Activated T-helper 2 cell treated with anti-CD3 and anti-CD28 coated beads, Interferon-gamma antibody, Interleukin-2, Interleukin-4, amounts not matched to agents 10 μg/mL and 5 μg/mL and 100 μg/mL, durations not matched to agents 14 hours and 24 hours and 36 hours (primary cell): ENCODE measurements at regions not wholly inside any gene's neighbourhood (a gene's known extent, or its start where the extent isn't known, plus 50 kb on each side); places are given as distances from the start of the nearest gene placed in this dataset.

Source experiments
- DNase-seq: peaks from one replicate; pipeline ENCODE4 v3.0.0; 2021; ENCODE audit warnings: low spot score
- H3K27ac Mint-ChIP-seq: one replicate; pipeline ENCODE4 v1.8.0; 2021; ENCODE audit warnings: mixed read lengths
- H3K27me3 Mint-ChIP-seq: one replicate; pipeline ENCODE4 v1.8.0; 2021; ENCODE audit warnings: low read depth, mixed read lengths
- H3K36me3 Mint-ChIP-seq: one replicate; pipeline ENCODE4 v1.8.0; 2021; ENCODE audit warnings: low read depth, mixed read lengths
- H3K4me1 Mint-ChIP-seq: one replicate; pipeline ENCODE4 v1.8.0; 2021; ENCODE audit warnings: low read depth, mixed read lengths
- H3K4me3 Mint-ChIP-seq: one replicate; pipeline ENCODE4 v1.8.0; 2021; ENCODE audit warnings: low read depth, mild to moderate bottlenecking, moderate library complexity, mixed read lengths
- H3K9me3 Mint-ChIP-seq: one replicate; pipeline ENCODE4 v1.8.0; 2021; ENCODE audit warnings: mixed read lengths
- intact Hi-C: fragments of 100-400 bp; cut with micrococcal nuclease; formaldehyde crosslinking; loops from one replicate; pipeline ENCODE4 v1.15.1; 2023

DNA sequence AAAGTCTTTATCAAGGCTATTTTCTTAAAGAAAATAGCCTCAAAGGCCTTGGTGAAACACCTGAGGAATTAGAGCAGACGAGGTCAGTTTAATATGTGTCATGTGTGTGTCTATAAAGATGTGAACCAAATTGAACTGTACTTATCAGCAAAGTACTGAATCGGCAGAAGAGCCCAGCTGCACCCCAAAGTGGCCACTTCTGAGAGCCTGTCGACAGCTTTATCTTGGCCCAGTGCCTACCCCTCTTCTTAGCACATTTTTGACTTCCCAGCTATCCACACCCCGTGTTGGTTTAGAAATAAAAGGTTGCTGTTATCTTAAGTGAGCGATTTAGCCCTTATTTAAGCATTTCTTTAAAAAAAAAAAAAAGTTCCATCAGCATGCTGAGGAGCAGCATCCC lies 329.7 kb downstream of the FBXW7 start:
- intact Hi-C loops: no loop called here
- H3K4me1 Mint-ChIP-seq: no peaks in the 10 kb centered on the region
- no peaks in the 10 kb centered on the region for H3K9me3 Mint-ChIP-seq
- H3K27ac Mint-ChIP-seq: no peak overlapping the region
- H3K36me3 Mint-ChIP-seq: no peaks in the 10 kb centered on the region
- peaks cover 15% of the 10 kb centered on the region for H3K27me3 Mint-ChIP-seq
- DNase-seq: no peak
- no peak overlapping the region for H3K4me3 Mint-ChIP-seq

DNA sequence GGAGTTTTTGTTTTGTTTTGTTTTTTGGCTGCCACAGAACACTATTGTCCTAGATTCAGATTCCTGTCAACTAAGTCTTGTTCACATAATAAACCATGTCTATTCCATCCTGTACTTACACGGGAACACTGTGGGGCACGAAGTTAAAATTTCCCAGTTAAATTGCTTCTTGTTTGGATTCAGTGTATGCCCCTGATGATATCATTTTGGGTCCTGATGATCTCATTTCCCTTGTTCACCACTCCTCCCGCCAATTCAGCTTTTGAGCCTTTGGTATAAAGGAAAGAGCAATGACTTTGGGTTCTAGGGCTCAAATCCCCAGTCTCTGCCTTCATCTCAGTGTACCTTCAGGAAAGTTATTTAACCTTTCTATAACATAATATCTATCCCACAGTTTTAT lies 333.5 kb downstream of the FBXW7 start:
- Mint-ChIP-seq H3K4me3 (no peak overlapping the region), H3K36me3 (no peaks in the 10 kb centered on the region)
- intact Hi-C loops: no loop called here

DNA sequence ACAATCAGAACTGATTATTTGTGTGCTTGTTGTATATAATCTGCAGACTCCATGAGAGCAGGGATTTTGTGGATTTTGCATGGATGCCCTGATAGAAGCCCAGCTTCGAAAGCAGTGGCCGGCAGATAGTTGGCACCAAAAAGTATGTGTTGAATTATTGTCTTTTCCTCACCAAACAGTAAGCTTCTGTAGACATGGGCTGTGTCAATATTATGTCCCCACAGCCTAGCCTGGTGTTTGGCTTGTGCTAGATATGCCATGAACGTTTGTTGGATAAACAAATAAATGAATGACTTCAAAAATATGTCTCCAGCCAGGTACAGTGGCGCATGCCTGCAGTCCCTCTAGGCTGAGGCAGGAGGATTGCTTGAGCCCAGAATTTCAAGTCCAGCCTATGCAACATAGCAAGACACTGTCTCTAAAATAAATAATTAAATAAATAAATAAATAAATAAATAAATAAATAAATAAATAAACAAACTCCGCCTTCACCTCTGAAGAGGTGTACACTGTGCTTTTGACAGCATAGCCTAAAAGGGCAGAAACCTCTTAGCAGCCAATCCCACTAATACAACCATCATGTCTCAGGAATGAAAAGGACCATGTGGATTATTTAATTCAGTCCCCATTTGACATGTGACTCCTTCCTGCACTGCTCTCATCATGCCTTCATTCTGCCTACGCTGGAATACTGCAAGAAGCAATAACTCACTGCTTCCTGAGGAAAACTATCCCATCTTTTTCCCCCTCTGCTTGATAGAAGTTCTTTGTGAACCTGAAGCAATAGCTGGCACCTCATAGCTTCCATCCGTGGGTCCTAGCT lies 335.2 kb downstream of the FBXW7 start:
- intact Hi-C loops: no loop called here
- Mint-ChIP-seq H3K36me3 (no peaks in the 10 kb centered on the region), H3K27me3 (peaks cover under 1% of the 10 kb centered on the region), H3K9me3 (no peaks in the 10 kb centered on the region), H3K27ac (no peak overlapping the region), H3K4me1 (no peaks in the 10 kb centered on the region), H3K4me3 (no peak overlapping the region)
- DNase-seq: no peak

More for the DNA sequence above, 333.5 kb downstream of the FBXW7 start:
- DNase-seq: no peak
- Mint-ChIP-seq H3K9me3 (no peaks in the 10 kb centered on the region), H3K27me3 (peaks cover 3% of the 10 kb centered on the region), H3K4me1 (no peaks in the 10 kb centered on the region), H3K27ac (no peak overlapping the region)

DNA sequence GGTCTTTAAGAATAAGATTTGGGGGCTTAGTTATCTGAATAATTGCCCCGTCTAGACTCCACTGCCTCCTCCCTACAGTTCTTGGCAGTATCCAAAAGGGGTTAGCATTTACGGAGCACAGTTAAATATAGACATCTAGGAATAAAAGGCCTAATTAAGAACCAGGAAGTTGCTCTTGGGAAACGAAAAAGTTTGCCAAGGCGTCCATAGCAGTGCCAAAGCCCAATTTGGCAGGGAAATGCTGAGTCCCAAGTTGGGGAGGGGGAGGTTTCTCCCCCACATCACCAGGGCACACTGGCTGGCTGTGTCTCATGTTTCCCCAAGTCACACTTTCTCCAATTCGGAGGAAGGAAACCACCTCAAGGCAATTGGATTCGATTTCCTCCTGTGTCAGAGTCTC lies 338.7 kb downstream of the FBXW7 start:
- Mint-ChIP-seq H3K27me3 (no peaks in the 10 kb centered on the region), H3K4me3 (no peak overlapping the region), H3K27ac (no peak overlapping the region), H3K36me3 (no peaks in the 10 kb centered on the region), H3K9me3 (no peaks in the 10 kb centered on the region), H3K4me1 (no peaks in the 10 kb centered on the region)
- no peak for DNase-seq
- intact Hi-C loops: no loop called here

DNA sequence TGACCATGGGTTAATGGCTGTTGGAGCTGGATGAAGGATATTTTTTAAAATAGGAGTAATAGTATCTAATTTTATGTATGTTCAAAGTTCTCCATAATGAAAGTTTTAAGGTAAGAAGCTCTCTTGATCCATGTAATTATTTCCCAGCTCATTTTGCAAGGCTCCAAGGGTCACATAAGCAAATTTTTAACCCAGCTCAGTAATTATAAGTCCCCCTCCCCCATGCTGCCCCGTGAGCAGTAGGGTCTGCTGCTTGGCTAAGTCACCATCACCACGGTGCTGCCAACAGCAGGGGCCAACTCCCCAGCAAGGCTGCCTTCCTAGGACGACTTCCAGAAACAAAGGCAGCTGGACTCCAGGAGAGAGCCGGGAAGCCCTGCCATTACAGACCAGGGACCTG lies 340.0 kb downstream of the FBXW7 start:
- Mint-ChIP-seq H3K27ac (no peak overlapping the region), H3K4me1 (no peaks in the 10 kb centered on the region), H3K36me3 (no peaks in the 10 kb centered on the region), H3K9me3 (no peaks in the 10 kb centered on the region), H3K4me3 (no peak overlapping the region), H3K27me3 (no peaks in the 10 kb centered on the region)
- DNase-seq: no peak
- intact Hi-C loops: no loop called here

DNA sequence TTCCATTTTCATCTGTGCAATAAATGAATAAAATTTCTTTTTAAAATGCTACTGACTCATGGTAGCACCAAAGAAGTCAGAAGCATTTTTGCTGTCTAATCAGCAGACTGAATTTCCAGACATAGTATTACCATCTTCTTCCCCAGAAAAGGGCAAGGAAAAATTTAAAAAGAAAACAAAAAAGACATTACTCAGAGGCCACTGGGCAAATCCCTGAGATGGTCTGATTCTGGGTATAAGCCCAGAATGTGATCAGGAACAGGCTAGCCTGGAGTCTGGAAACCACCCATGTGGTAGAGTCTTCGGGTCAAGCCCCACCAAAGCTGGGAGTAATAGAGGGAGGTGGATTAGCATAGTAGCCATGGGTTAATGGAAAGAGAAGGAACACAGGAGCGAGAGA lies 342.8 kb downstream of the FBXW7 start:
- Mint-ChIP-seq H3K36me3 (no peaks in the 10 kb centered on the region), H3K9me3 (no peaks in the 10 kb centered on the region), H3K4me3 (no peak overlapping the region), H3K27me3 (no peaks in the 10 kb centered on the region), H3K27ac (no peak overlapping the region), H3K4me1 (peaks cover 4% of the 10 kb centered on the region)
- intact Hi-C loops: no loop called here
- no peak for DNase-seq

DNA sequence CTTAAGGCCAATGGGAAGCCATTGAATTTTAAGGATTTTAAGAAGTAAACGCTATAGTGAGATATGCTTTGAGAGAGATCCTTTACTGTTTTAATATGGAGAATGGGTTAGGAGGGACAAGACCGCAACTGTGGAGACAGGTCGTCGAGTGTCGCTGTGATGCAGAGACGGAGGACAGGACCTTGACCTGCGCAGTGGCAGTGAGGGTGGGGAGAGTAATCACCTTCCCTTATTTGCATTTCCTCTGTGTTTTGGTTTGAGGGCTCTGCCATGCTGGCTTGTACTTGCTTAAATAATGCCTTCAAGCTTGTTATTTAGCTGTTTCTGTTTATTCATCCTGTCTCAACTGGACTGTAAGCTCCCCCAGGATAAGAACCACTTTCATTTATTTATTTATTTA lies 345.0 kb downstream of the FBXW7 start:
- H3K4me1 Mint-ChIP-seq: peaks cover 4% of the 10 kb centered on the region
- H3K4me3 Mint-ChIP-seq: no peak overlapping the region
- no peak for DNase-seq
- H3K9me3 Mint-ChIP-seq: no peaks in the 10 kb centered on the region
- no peaks in the 10 kb centered on the region for H3K36me3 Mint-ChIP-seq
- intact Hi-C loops: no loop called here
- H3K27me3 Mint-ChIP-seq: no peaks in the 10 kb centered on the region
- H3K27ac Mint-ChIP-seq: no peak overlapping the region

DNA sequence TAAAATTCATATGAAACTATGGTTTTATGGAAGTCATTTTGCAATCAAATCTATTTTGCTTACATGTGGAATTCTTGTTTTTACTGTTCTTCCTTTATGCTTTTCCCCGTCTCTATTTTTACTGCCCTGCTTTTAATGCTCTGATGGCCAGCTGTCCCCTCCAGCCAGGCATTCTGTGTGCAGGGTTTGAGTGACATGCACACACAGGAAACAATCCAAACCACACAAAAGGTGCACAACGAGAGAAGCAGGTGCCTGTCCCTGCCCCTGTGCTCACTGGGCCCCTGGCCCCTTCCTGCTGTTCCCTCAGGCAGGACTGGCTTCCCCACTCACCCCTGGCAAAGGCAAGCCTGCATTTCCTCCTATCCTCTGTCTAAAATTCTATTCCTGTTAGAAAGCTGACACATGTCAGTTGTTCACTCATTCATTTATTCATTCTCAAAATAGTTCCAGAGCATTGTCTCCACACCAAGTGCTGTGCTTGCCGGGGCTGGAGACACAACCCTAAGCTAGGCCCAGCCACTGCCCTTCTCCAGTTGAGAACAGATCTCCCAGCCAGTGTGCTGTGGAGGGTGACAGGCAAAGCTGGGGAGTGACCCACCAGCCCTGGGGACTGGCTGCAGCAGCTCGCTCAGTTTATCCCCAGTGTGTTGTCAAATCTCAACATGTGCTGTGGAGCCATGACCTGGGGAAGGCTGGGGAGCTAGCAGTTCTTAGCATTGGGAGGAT lies 346.3 kb downstream of the FBXW7 start:
- H3K4me1 Mint-ChIP-seq: peaks cover 4% of the 10 kb centered on the region
- no peaks in the 10 kb centered on the region for H3K9me3 Mint-ChIP-seq
- H3K4me3 Mint-ChIP-seq: no peak overlapping the region
- H3K27ac Mint-ChIP-seq: no peak overlapping the region
- H3K27me3 Mint-ChIP-seq: no peaks in the 10 kb centered on the region
- no peak for DNase-seq
- H3K36me3 Mint-ChIP-seq: no peaks in the 10 kb centered on the region
- intact Hi-C loops: no loop called here

DNA sequence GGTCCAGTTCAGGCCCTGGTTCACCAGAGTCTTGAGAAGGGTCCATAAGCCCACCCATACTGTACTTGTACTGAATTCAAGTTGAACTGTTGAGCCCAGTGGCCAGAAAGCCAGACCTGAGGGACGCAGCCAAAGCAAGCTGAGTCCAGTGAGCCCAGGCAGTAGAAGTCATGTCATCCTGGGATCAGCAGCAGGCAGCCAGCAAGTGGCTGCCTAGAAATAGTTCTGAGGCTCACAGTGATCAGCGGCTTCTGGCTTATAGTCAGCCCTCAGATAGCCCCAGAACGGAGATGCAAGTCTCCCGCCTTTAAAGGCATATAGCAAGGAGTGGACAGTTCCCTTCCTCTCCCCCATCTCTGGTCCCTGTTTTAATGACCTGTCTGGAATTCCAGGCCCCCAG lies 347.1 kb downstream of the FBXW7 start:
- H3K36me3 Mint-ChIP-seq: no peaks in the 10 kb centered on the region
- H3K27ac Mint-ChIP-seq: no peak overlapping the region
- no peaks in the 10 kb centered on the region for H3K9me3 Mint-ChIP-seq
- no peak overlapping the region for H3K4me3 Mint-ChIP-seq
- H3K27me3 Mint-ChIP-seq: no peaks in the 10 kb centered on the region
- peaks cover 4% of the 10 kb centered on the region for H3K4me1 Mint-ChIP-seq
- no peak for DNase-seq
- intact Hi-C loops: no loop called here

DNA sequence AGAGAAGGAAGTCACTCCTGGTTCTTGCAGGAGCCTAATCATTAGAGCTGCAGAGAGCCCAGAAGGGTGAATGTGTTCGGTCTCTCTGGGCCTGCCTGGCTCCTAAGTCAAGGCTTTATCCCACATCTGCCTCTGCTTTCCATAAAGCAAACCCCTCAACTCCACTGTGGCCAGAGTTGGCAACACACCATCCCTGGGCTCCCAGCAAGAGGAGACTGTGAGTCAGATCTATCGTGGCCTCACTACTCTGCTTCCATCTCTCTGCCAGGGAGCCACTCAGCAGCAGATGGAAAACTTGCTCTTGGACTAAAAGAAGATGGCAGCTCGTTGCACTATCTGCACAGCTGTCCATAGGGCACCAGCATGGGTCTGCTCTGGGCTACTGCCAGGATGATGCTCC lies 348.2 kb downstream of the FBXW7 start:
- H3K36me3 Mint-ChIP-seq: no peaks in the 10 kb centered on the region
- H3K27ac Mint-ChIP-seq: no peak overlapping the region

DNA sequence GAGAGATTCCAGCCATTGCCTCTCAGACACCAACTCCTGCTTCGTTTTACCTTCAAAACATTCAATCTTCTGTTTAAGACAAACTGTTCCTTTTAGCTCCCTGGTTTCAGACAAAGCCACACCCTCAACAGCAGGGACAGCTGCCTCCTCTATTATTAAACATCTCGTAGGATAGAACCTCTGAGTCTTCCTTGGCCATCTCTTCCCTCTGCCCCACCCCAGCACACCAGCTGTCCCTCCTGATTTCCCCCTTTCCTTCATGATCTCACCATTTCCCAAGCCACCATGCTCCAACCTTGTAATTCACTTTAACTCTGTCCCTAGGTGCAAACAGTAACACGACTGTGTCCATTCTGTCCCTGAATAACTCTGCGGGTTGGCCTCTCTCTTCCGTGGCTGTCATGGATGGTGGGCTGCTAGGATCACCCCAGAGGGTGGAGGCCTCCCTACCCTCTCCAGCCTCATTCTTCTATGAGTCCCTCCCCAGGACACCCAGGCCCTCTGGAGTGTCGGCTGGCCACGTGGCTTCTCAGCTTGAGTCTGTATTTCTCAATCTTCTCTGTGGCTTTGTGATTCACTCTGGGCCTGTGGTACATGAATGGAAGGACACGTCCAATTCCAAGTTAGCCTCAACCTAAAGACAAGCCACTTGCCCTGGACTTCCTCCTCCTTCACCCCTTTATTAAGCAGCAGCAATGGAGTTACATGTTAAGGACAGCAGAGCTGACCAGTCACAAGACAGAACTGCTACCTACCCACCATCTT lies 349.9 kb downstream of the FBXW7 start:
- no peak overlapping the region for H3K27ac Mint-ChIP-seq
- H3K4me1 Mint-ChIP-seq: peaks cover 9% of the 10 kb centered on the region
- H3K36me3 Mint-ChIP-seq: no peaks in the 10 kb centered on the region
- intact Hi-C loops: no loop called here
- no peaks in the 10 kb centered on the region for H3K9me3 Mint-ChIP-seq
- DNase-seq: no peak
- H3K4me3 Mint-ChIP-seq: no peak overlapping the region
- H3K27me3 Mint-ChIP-seq: no peaks in the 10 kb centered on the region

More for the DNA sequence above, 348.2 kb downstream of the FBXW7 start:
- H3K9me3 Mint-ChIP-seq: no peaks in the 10 kb centered on the region
- intact Hi-C loops: no loop called here
- no peak overlapping the region for H3K4me3 Mint-ChIP-seq
- DNase-seq: no peak
- H3K27me3 Mint-ChIP-seq: no peaks in the 10 kb centered on the region
- H3K4me1 Mint-ChIP-seq: peaks cover 9% of the 10 kb centered on the region

DNA sequence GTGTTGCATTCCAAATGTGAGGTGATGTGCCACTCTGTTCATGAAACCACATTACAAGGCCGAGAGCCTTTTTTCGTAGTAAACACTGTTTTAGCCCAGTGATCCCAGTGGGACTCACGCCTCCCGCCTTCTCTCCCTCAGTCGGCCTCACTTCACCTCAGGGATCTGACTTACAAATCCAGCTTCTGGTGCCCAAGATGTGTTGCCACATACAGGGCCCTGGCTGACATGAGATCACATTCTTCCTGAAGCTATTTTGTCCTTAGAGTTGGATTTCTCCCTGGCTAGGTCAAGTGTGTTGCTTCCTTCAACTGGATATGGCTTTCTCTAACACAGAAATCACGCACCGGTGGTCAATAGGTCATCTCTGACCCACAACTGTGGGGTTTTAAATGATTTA lies 354.7 kb downstream of the FBXW7 start:
- H3K27me3 Mint-ChIP-seq: no peaks in the 10 kb centered on the region
- intact Hi-C loops: no loop called here
- no peak overlapping the region for H3K4me3 Mint-ChIP-seq

DNA sequence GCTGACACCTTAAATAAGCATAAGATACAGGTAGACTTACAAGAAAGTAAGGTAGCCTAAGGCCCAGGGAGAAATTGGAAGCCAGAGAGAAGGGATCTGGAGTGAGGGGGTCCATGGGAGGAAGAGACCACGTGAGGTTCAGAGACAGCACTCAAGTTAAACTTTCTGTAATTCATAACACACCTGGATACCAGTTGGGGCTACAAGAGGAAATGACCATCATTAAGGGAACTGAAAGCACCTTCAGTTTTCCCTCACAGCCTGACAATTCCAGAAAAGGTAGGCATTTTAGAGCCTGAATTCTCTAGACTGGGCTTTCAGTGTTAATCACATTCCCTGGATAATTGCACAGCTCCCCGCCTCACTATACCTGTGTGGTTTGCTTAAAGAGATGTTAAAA lies 355.5 kb downstream of the FBXW7 start:
- intact Hi-C loops: no loop called here
- no peak overlapping the region for H3K27ac Mint-ChIP-seq
- peaks cover 5% of the 10 kb centered on the region for H3K4me1 Mint-ChIP-seq
- H3K4me3 Mint-ChIP-seq: no peak overlapping the region
- no peaks in the 10 kb centered on the region for H3K36me3 Mint-ChIP-seq
- H3K27me3 Mint-ChIP-seq: peaks cover 2% of the 10 kb centered on the region
- no peaks in the 10 kb centered on the region for H3K9me3 Mint-ChIP-seq
- no peak for DNase-seq

More for the DNA sequence above, 354.7 kb downstream of the FBXW7 start:
- Mint-ChIP-seq H3K27ac (no peak overlapping the region), H3K36me3 (no peaks in the 10 kb centered on the region), H3K4me1 (peaks cover 5% of the 10 kb centered on the region), H3K9me3 (no peaks in the 10 kb centered on the region)
- no peak for DNase-seq
